MCF 10A (cell line): ENCODE measurements at regions not wholly inside any gene's neighbourhood (a gene's known extent, or its start where the extent isn't known, plus 50 kb on each side); places are given as distances from the start of the nearest gene placed in this dataset.

Source experiments
- BruUV-seq: library from RNA; stranded (reverse); fragments of 400-500 nt; replicated peaks from 2 replicates; lab custom pipeline; 2021; lab: Mats Ljungman, UMichigan
- CTCF ChIA-PET: fragments of 300-600 bp; sonication (Branson Sonifier 250); formaldehyde crosslinking; extraction: SDS; loops from one replicate; lab custom pipeline; 2021; ENCODE audit warnings: antibody characterized with exemption, inconsistent platforms; lab: Yijun Ruan, JAX
- POLR2A ChIA-PET: fragments of 300-600, 350-650 bp; sonication (Branson Sonifier 250); formaldehyde crosslinking; extraction: SDS; loops from one replicate; lab custom pipeline; 2020; ENCODE audit warnings: antibody characterized with exemption, inconsistent platforms; lab: Yijun Ruan, JAX
- DNase-seq: peaks from one replicate; pipeline ENCODE4 v3.0.0-alpha.2; 2018; ENCODE audit not compliant: unreplicated experiment
- H3K27ac Mint-ChIP-seq: one replicate; pipeline ENCODE4 v1.8.0; 2022; ENCODE audit warnings: mild to moderate bottlenecking, low read depth, mixed read lengths; ENCODE audit not compliant: unreplicated experiment
- H3K27me3 Mint-ChIP-seq: one replicate; pipeline ENCODE4 v1.8.0; 2022; ENCODE audit warnings: mixed read lengths; ENCODE audit not compliant: insufficient read depth, unreplicated experiment
- H3K36me3 Mint-ChIP-seq: one replicate; pipeline ENCODE4 v1.8.0; 2022; ENCODE audit warnings: mild to moderate bottlenecking, moderate library complexity, mixed read lengths; ENCODE audit not compliant: insufficient read depth, unreplicated experiment
- H3K4me1 Mint-ChIP-seq: one replicate; pipeline ENCODE4 v1.8.0; 2022; ENCODE audit warnings: mixed read lengths; ENCODE audit not compliant: insufficient read depth, unreplicated experiment
- H3K4me3 Mint-ChIP-seq: one replicate; pipeline ENCODE4 v1.8.0; 2022; ENCODE audit warnings: mild to moderate bottlenecking, moderate library complexity, mixed read lengths; ENCODE audit not compliant: unreplicated experiment
- H3K9me3 Mint-ChIP-seq: one replicate; pipeline ENCODE4 v1.8.0; 2022; ENCODE audit warnings: mixed read lengths; ENCODE audit not compliant: unreplicated experiment
- intact Hi-C: fragments of 100-400 bp; cut with micrococcal nuclease; formaldehyde crosslinking; loops from 2 replicates; pipeline ENCODE4 v1.14.1; 2022
- TF ChIP-seq, protein P1 (sequence below): fragments of 200-600 bp; IDR thresholded peaks from one replicate; pipeline ENCODE4 v1.8.0; 2022; ENCODE audit warnings: antibody characterized with exemption, mild to moderate bottlenecking; ENCODE audit not compliant: unreplicated experiment

DNA sequence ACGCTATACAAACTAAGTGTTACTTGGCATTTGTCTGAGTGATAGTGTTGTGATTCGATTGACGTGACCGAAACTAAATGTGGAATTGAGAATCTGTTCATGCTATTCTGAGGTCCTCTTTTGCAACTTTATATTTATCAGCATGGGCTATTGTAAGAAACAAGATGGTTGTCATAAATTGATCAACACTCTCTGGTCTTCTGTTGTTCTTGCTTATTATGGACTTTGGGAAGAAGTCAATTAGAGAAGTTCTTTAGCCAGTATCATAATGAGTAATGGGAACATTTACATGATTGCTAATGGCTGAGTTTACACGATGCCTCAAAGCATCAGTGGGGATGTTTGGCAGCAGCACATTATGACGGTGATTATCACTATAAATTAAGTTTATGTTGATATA lies 195.0 kb downstream of the CD83 start:
- no peak for DNase-seq
- H3K27me3 Mint-ChIP-seq, result no peaks in the 10 kb centered on the region
- no TSS peak for BruUV-seq
- ChIA-PET POLR2A (no interaction called here), CTCF (no interaction called here)
- no peak overlapping the region for H3K4me3 Mint-ChIP-seq
- H3K36me3 Mint-ChIP-seq, result peaks cover 4% of the 10 kb centered on the region
- H3K27ac Mint-ChIP-seq, result no peak overlapping the region
- H3K9me3 Mint-ChIP-seq, result no peaks in the 10 kb centered on the region
- TF ChIP-seq, protein P1, sequence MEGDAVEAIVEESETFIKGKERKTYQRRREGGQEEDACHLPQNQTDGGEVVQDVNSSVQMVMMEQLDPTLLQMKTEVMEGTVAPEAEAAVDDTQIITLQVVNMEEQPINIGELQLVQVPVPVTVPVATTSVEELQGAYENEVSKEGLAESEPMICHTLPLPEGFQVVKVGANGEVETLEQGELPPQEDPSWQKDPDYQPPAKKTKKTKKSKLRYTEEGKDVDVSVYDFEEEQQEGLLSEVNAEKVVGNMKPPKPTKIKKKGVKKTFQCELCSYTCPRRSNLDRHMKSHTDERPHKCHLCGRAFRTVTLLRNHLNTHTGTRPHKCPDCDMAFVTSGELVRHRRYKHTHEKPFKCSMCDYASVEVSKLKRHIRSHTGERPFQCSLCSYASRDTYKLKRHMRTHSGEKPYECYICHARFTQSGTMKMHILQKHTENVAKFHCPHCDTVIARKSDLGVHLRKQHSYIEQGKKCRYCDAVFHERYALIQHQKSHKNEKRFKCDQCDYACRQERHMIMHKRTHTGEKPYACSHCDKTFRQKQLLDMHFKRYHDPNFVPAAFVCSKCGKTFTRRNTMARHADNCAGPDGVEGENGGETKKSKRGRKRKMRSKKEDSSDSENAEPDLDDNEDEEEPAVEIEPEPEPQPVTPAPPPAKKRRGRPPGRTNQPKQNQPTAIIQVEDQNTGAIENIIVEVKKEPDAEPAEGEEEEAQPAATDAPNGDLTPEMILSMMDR, result no peak
- intact Hi-C loops, result no loop called here
- no peaks in the 10 kb centered on the region for H3K4me1 Mint-ChIP-seq

DNA sequence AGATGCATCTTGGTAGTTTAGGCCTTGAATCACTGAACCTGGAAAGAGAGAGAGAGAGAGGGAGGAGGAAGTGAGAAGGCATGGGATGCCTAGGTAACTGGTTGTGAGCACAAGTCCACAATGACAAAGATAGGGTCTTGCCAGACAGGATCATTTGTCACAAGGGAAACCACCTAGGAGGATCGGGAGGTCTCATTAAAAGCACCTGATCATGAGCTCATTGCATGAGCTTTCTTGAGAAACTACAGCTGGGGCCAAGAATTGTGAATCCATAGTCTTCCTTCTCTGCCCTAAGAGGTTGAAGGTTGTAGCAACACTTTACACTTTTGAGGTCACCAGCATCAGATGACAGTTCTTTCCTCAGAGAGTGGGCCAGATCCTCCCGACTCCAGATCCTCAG lies 195.7 kb downstream of the CD83 start:
- peaks cover 4% of the 10 kb centered on the region for H3K36me3 Mint-ChIP-seq
- H3K4me1 Mint-ChIP-seq, result no peaks in the 10 kb centered on the region
- CTCF ChIA-PET, result interaction anchor here (0.6 kb wide), 1 partner anchor 192 kb away, joined by 4 read pairs; no protein-coding TSS in a partner anchor
- no peak for DNase-seq
- no peak overlapping the region for H3K4me3 Mint-ChIP-seq
- H3K27ac Mint-ChIP-seq, result no peak overlapping the region
- POLR2A ChIA-PET, result no interaction called here
- H3K9me3 Mint-ChIP-seq, result no peaks in the 10 kb centered on the region
- intact Hi-C loops, result no loop called here
- TF ChIP-seq, protein P1, result no peak
- no peaks in the 10 kb centered on the region for H3K27me3 Mint-ChIP-seq
- no TSS peak for BruUV-seq

DNA sequence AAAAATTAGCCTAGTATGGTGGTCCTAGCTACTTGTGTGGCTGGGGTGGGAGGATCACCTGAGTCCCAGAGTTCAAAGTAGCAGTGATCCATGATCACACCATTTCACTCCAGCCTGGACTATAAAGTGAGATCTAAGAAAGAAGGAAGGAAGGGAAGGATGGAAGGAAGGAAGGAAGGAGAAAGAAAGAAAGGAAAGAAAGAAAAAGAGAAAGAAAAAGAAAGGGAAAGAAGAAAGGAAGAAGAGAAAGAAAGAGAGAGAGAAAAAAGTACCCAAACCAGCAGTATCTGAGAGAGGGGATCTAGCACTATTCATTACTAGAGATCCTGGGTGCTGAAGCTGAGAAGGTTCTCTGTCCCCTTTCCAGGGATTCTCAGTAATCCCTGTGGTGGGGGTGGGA lies 197.8 kb downstream of the CD83 start:
- no peak for DNase-seq
- no TSS peak for BruUV-seq
- Mint-ChIP-seq H3K9me3 (no peaks in the 10 kb centered on the region), H3K27me3 (no peaks in the 10 kb centered on the region), H3K36me3 (peaks cover 4% of the 10 kb centered on the region), H3K4me3 (no peak overlapping the region), H3K4me1 (no peaks in the 10 kb centered on the region), H3K27ac (no peak overlapping the region)
- ChIA-PET CTCF (no interaction called here), POLR2A (no interaction called here)
- intact Hi-C loops, result no loop called here
- TF ChIP-seq, protein P1, result no peak

DNA sequence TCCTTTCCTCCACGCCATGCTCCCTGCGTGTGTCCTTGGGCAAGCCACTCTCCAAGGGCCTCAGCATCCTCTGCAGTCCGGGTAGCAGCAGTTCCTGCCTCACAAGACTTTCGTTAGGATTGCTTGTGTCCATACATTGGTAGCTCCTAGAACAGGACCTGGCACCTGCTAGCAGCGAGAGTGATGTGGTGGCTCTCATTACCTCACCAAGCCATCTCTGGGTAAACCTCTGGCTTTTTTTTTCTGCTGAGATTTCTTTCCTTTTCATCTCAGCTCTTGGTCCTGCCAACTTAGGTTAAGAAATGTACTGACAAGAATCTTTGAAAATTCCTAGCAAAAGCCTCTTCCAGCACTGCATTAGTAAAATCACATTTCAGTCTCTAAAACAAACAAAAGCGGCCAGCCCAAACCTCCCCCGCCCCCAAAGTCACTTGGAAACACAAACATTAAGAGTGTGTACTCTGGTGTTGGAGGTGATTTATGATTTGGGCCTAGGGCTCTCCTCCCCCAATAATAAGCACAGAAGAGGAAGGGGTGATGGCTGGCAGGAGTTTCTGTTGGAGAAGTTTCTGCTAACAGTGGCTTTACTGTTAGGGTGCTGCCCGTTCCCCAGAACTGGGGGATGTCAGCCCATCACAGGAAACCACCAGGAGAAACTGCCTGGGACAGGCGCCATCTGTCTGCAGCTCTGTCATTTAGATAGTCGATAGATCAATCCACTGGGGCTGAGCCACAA lies 199.2 kb downstream of the CD83 start:
- DNase-seq, result no peak
- H3K4me1 Mint-ChIP-seq, result no peaks in the 10 kb centered on the region
- peaks cover 4% of the 10 kb centered on the region for H3K36me3 Mint-ChIP-seq
- TF ChIP-seq, protein P1, result no peak
- no peaks in the 10 kb centered on the region for H3K9me3 Mint-ChIP-seq
- H3K27me3 Mint-ChIP-seq, result no peaks in the 10 kb centered on the region
- CTCF ChIA-PET, result no interaction called here
- no peak overlapping the region for H3K27ac Mint-ChIP-seq
- POLR2A ChIA-PET, result no interaction called here
- intact Hi-C loops, result no loop called here
- H3K4me3 Mint-ChIP-seq, result no peak overlapping the region
- BruUV-seq, result no TSS peak
